GM21723 (cell line): ENCODE measurements at regions not wholly inside any gene's neighbourhood (a gene's known extent, or its start where the extent isn't known, plus 50 kb on each side); places are given as distances from the start of the nearest gene placed in this dataset.

ENCODE experiments used
- ATAC-seq: cut with Tn5 transposase; IDR thresholded peaks from one replicate; pipeline ENCODE4 v1.9.1; 2021; ENCODE audit warnings: mild to moderate bottlenecking, moderate library complexity; ENCODE audit not compliant: unreplicated experiment

GRCh38 chrX:113770071-113770470 is 813.8 kb upstream of the HTR2C start:
- ATAC-seq = no peak

GRCh38 chrX:113759422-113759821 is 824.5 kb upstream of the HTR2C start:
- ATAC-seq = no peak

DNA sequence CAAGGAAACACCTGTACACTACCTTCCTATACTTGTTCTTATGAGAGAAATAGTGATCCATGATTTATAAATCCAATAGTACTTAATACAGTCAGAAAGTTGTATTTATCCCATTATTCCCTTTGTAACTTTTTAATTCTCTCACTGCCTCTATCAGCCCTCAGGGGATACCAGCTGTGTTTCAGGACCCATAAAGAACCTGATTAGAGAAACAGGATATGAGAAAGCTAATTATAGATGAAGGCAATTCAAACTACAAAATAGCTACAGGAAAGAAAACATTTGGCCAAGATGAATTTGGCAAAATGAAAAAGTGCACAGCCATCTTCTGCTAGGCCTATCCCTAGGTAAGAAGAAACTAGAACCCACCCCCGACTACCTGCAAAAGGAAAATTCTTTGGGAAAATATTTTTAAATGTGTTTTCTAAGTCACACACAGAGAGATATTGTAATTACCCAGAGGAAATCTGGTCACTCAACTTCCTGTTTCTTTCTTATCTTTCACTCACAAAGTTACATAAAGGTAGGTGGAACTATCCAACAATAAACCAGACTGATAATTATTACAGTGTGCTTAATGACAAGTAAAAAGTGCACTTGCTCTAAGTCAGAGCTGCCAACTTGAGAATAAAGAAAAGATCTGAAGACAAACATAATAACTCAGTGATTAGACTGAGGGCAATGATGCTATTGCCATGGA is 836.5 kb upstream of the HTR2C start:
- ATAC-seq = peak; percentile 63

- peak; percentile 43 for ATAC-seq
Measured at GRCh38 chrX:113743069-113743468, 840.8 kb upstream of the HTR2C start.

DNA sequence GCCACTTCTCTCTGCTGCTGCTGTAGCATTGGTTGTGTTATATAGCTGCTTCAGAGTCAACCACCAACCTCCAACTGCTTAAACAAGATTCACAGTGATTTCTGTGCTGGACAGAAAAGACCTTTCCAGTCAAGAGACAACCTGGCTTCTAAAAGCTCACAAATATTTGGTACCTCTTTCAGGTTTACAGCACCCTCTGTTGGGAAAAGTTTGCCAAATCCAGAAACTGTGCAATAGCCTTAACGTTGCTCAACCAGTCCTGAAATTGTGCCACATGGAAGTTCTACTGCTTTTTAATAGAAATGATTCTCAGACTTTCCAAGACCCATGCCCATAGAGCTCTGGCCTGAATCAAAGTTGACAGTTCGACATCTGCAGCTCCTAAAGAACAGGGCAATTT is 842.1 kb upstream of the HTR2C start:
- no peak for ATAC-seq

DNA sequence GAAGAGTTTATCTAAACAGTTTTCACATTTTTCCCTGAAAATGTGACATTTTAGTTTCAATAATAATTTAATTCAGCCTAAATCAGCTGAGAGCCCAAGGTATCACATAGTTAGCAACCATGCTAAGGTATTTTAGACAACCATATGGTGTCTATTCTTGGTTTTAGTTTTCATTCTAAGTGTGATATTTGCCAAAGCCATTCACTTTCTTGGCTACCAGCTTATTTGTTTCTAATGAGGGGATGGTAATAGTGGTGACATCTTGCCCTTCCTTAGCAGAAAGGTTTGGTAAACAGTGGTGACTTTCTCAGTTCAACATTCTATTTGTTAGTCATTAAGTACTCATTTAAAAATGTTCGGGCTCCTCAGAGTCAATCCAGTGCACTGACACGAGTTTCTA is 854.9 kb upstream of the HTR2C start:
- ATAC-seq = no peak

- ATAC-seq = peak; percentile 32
Measured at GRCh38 chrX:113726898-113727297, 857.0 kb upstream of the HTR2C start.

GRCh38 chrX:113726466-113726865 is 857.4 kb upstream of the HTR2C start:
- ATAC-seq = peak; percentile 56

- ATAC-seq = peak; percentile 54
Measured at GRCh38 chrX:113726009-113726408, 857.9 kb upstream of the HTR2C start.

- no peak for ATAC-seq
Measured at GRCh38 chrX:113699939-113700338, 859.3 kb upstream of the AMOT start.

DNA sequence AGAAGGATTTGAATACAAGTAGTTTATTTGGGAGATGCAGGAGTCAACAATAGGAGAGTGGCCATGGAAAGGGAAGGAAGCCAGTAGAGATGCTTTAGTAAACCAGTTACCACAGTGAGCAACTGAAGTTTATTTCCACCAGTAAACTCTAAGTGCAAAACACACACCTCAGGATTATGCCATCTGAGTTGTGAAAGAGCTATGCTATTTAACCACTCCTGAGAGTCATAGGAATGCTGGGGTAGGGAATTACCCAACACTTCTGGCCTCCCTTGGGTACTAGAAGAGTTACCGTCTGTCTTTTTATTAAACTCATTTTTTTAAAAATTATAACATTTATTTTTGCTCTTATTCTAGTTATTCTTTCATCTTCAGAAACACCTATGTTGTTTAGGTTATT is 834.6 kb upstream of the AMOT start:
- no peak for ATAC-seq

- no peak for ATAC-seq
Measured at GRCh38 chrX:113651306-113651705, 810.7 kb upstream of the AMOT start.

- ATAC-seq = no peak
Measured at GRCh38 chrX:113644426-113644825, 803.8 kb upstream of the AMOT start.

DNA sequence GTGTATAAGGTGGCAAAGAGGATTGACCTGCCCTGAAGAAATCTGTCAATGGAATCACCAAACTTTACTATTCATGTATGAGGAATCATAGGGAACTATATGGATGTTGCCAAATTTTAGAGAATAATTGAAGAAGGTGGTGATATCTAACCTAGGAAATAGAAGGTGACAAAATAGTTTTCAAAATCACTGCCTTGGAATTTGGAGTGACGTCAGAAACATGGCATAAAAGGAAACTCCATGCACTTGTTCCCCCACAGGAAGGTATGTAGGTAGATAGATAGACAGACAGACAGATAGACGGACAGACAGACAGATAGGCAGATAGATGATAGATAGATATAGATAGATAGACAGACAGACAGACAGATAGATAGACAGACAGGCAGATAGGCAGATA is 793.9 kb upstream of the AMOT start:
- no peak for ATAC-seq

DNA sequence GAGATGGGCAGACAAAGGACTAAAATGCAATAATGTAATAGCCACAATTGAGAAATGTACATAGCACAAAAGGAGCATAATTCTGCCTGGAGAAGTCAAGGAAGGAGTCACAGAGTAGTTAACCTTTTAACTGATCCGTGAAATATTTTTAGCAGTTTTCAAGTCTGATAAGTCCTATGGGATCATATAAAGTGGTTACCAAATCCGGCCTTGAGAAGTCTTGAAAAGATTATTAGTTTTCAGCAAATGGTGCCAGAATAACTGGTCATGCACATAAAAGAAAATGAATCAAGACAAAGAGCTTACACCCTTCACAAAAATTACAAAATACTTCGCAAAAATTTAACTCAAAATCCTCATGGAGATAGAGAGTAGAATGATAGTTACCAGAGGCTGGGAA is 788.7 kb upstream of the AMOT start:
- no peak for ATAC-seq

DNA sequence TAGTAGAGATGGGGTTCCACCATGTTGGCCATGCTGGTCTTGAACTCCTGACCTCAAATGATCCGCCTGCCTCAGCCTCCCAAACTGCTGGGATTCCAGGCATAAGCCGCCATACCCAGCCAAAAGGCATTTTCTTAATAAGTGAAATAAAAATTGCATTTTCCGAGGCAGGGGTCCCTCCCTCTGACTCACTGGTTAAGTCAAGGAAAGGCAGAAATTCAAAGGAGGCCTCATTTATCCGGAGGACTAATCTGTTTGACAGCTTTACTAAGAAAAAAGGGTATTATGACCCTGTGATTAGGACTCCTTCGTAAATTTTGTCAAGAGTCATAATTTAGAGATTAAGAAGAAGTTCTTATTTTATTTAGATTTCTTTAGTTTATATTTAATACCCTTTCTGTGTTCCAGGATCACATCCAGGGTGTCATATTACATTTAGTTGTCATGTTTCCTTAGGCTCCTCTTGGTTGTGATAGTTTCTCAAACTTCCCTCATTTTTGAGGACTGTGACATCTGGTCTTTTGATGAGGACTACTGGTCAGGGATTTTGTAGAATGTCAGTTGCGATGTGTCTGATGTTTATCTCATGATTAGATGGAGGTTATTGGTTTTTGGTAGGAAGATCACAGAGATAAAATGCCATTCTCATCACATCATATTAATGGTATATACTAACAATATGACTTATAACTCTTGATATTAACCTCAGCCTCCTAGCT is 753.7 kb upstream of the AMOT start:
- no peak for ATAC-seq

DNA sequence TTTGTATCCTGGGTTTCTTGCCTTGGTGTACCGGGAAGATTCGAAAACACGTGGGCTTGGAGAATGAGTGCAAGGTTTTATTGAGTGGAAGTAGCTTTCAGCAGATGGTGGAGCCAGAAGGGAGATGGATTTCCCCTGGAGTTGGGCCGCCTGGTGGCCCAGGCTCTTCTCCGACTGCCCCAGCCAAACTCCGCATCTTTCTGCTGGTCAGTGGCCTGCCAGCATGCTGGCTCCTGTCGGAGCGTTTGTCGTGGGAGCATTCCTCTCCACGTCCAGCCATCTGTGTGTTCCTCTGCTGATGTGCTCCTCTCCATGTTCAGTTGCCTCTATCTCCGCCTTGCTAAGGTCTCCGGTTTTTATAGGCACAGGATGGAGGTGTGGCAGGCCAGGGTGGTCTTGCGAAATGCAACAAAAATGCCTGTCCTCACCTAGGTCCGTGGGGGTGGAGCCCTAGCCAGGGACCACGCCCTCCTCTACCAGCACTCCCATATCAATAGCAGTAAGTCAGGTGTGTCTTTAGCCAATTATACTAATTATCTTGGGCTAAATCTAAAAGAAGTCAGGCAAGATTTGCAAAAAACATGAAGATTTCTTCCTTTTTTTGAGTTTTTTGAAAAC is 745.8 kb upstream of the AMOT start:
- no peak for ATAC-seq

- no peak for ATAC-seq
Measured at GRCh38 chrX:113580486-113580885, 739.9 kb upstream of the AMOT start.

- no peak for ATAC-seq
Measured at GRCh38 chrX:113558576-113558975, 717.9 kb upstream of the AMOT start.

GRCh38 chrX:113551919-113552318 is 711.3 kb upstream of the AMOT start:
- ATAC-seq = no peak

GRCh38 chrX:113548308-113549015 is 707.8 kb upstream of the AMOT start:
- no peak for ATAC-seq

GRCh38 chrX:113545040-113545439 is 704.4 kb upstream of the AMOT start:
- no peak for ATAC-seq
